ENCODE measurements at regions not wholly inside any gene's neighbourhood (a gene's known extent, or its start where the extent isn't known, plus 50 kb on each side); places are given as distances from the start of the nearest gene placed in this dataset.

- DNase-seq (ENCODE audit: extremely low spot score) = no peak
- TF ChIP-seq CTCF (IDR thresholded peaks at IDR 0.05; ENCODE audit: control extremely low read depth, extremely low read depth, low read depth, missing control alignments) = no peak
- ChIA-PET POLR2A (no interaction called here), CTCF (interaction anchor here (1.0 kb wide), 1 partner anchor 11 kb away, joined by 3 read pairs; no protein-coding TSS in a partner anchor)
Observed at GRCh38 chr10:107544706-107545520, 380.4 kb upstream of the SORCS1 start.

- POLR2A ChIA-PET = interaction anchor here (0.6 kb wide), 1 partner anchor 13 kb away, joined by 3 read pairs; no protein-coding TSS in a partner anchor
- CTCF ChIA-PET = interaction anchor here (0.8 to 2.4 kb wide), 3 partner anchors 9 to 14 kb away, joined by 3 to 9 read pairs (median 6); no protein-coding TSS in a partner anchor
- no peak for TF ChIP-seq CTCF (IDR thresholded peaks at IDR 0.05; ENCODE audit: control extremely low read depth, extremely low read depth, low read depth, missing control alignments)
- no peak for DNase-seq (ENCODE audit: extremely low spot score)
Observed at GRCh38 chr10:107542607-107543006, 378.1 kb upstream of the SORCS1 start.

- no peak for TF ChIP-seq CTCF (IDR thresholded peaks at IDR 0.05; ENCODE audit: control extremely low read depth, extremely low read depth, low read depth, missing control alignments)
- no peak for DNase-seq (ENCODE audit: extremely low spot score)
- ChIA-PET CTCF (interaction anchor here (1.6 to 2.4 kb wide), 2 partner anchors 9 to 10 kb away, joined by 6 to 9 read pairs; no protein-coding TSS in a partner anchor), POLR2A (interaction anchor here (0.6 kb wide), 1 partner anchor 13 kb away, joined by 3 read pairs; no protein-coding TSS in a partner anchor)
Observed at GRCh38 chr10:107542016-107542415, 377.5 kb upstream of the SORCS1 start.

- ChIA-PET CTCF (interaction anchor here (1.0 to 2.4 kb wide), 5 partner anchors 7 to 131 kb away, joined by 3 to 9 read pairs (median 4); no protein-coding TSS in a partner anchor), POLR2A (no interaction called here)
- TF ChIP-seq CTCF (IDR thresholded peaks at IDR 0.05; ENCODE audit: control extremely low read depth, extremely low read depth, low read depth, missing control alignments) = no peak
Observed at GRCh38 chr10:107540981-107541380, 376.5 kb upstream of the SORCS1 start.

GRCh38 chr10:107529350-107529749, 364.8 kb upstream of the SORCS1 start:
- ChIA-PET POLR2A (no interaction called here), CTCF (interaction anchor here (1.0 kb wide), 3 partner anchors 12 to 28 kb away, joined by 3 to 4 read pairs (median 3); no protein-coding TSS in a partner anchor)
- DNase-seq (ENCODE audit: extremely low spot score) = no peak
- TF ChIP-seq CTCF (IDR thresholded peaks at IDR 0.05; ENCODE audit: control extremely low read depth, extremely low read depth, low read depth, missing control alignments) = no peak

More at GRCh38 chr10:107540981-107541380, 376.5 kb upstream of the SORCS1 start:
- DNase-seq (ENCODE audit: extremely low spot score) = no peak

GRCh38 chr10:107520348-107520747, 355.8 kb upstream of the SORCS1 start:
- no peak for TF ChIP-seq CTCF (IDR thresholded peaks at IDR 0.05; ENCODE audit: control extremely low read depth, extremely low read depth, low read depth, missing control alignments)
- DNase-seq (ENCODE audit: extremely low spot score) = no peak
- CTCF ChIA-PET = no interaction called here
- POLR2A ChIA-PET = no interaction called here

Measured in GM10248 (cell line).